GM20431 (cell line): ENCODE measurements at regions not wholly inside any gene's neighbourhood (a gene's known extent, or its start where the extent isn't known, plus 50 kb on each side); places are given as distances from the start of the nearest gene placed in this dataset.

ENCODE experiments used
- in situ Hi-C: fragments of 300-500 bp; cut with MseI, MboI; formaldehyde crosslinking; loops from one replicate; pipeline ENCODE4 v1.15.0; 2020; ENCODE audit warnings: low sequenced_read_pairs; ENCODE audit not compliant: unreplicated experiment

DNA sequence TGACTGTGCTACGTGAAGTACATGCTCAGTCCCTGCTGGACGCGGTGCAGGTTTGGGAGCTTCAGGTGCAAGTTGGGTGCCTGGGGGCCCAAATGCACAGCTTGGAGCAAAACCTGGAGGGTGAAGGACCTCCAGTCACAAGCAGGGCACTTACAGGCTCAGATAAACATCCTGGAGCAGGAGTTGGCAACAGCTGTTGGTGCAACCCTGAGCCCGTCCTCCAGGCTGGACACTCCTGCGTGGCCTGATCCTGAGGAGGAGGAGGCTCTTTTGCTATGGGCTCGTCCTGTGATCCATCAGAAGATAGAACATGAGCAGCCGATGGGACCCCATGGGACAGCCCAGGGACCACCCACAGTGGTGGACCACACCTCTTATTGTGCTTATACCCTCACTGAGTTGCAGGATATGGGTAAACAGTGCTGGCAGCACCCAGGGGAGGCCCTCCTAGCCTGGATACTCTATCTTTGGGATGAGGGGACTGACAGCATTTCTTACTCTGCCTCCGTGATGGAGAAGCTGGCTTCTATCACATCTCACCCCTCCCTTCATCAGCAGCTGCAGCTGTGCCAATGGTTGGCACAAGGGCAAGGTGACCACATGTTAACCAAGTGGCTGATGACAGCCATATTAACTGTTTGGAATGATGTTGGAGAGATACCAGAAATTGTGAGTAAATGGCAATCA, 301.6 kb downstream of the ZPLD1 start:
- in situ Hi-C loops: no loop called here

DNA sequence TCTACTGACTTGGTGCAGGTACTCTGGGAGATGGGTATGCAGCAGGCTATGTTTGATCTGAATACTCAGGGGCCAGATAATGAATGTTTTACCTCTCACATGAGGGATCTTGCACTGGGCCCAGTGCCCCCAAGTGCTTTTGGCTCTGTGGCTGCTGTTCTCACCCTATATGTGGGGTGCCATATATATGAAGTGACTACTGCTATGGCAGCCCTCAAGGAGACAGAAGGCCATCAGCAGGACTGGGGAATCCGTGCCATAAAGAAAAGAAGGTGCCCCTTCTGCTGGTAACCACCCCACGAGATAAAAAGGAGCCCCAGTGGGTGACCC, 302.1 kb downstream of the ZPLD1 start:
- in situ Hi-C loops: no loop called here

GRCh38 chr3:102737353-102737752, 302.5 kb downstream of the ZPLD1 start:
- in situ Hi-C loops: no loop called here

- in situ Hi-C loops: no loop called here
Observed at GRCh38 chr3:102741105-102741504, 306.3 kb downstream of the ZPLD1 start.

DNA sequence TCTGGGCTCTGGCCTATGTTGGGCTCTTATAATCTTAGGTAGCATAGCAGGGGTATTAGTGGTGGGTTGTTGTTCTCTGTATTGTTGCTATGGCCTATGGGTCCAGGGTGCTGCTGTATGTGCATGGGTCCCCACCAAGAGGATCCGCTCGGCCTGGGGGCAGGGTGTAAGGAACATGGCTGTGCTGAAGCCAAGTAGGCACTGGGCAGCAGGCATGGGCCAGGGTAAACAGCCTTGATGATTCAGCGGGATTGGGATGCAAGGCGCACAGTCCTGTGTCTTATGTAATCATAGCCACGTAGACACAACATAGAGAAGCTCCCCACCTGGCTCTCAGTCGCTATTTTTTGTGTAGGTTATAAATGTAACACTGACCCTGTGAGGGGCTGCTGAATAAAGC, 306.9 kb downstream of the ZPLD1 start:
- in situ Hi-C loops: no loop called here

GRCh38 chr3:102745881-102746280, 311.1 kb downstream of the ZPLD1 start:
- in situ Hi-C loops: no loop called here

GRCh38 chr3:102747611-102748010, 312.8 kb downstream of the ZPLD1 start:
- in situ Hi-C loops: no loop called here

DNA sequence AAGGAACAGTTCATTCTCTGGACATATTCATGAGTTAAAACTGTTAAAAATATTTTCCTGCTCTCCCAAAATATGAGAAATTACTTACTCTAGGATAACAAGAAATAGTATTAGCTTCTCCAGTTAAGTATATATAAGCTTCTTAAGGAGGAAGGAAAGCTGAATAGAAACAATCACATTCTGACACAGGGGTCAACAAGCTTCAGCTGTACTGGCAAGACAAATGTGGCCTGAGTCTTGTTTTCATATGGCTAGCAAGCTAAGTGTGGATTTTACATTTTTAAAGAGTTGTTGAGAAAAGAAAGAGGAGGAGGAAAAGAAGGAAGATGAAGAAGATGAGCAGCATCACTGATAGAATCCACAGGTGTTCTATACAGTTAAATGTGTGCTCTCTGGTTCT, 313.8 kb downstream of the ZPLD1 start:
- in situ Hi-C loops: no loop called here

GRCh38 chr3:102750322-102750721, 315.5 kb downstream of the ZPLD1 start:
- in situ Hi-C loops: no loop called here

DNA sequence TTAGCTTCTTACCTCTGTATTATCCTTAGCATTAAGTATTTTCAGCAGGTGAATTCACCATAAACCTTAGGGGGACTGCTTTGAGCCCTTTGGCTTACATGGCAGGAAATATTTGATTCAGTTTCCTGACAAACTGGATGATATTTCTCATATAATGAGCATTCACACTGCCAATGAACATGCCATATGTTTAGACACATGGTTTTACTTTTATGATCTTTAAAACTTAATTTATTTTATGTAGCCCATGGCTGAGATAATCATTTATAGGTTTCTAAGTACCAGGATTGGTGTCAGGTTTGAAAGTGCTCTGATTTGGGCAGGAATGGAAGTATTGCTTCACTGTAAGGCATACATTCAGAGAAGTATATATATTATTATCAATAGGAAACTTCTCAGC, 319.1 kb downstream of the ZPLD1 start:
- in situ Hi-C loops: no loop called here

DNA sequence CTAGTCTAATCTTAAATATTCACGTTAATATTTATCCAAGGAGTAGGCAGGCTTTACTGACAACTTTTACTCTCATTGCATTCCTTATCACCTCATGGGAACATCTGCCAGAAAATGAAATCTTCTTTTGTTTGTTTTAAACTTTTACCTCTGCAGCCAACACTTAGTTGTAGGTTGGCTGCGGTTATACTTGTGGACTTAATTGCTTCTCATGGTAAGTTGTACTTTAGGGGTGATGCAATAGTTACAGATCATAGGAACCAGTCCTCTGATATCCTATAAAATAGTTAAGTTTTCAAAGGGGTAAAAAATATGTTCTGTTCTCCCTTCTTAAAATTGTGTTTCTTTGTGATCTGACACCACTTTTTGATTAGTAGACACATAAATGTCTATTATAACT, 321.9 kb downstream of the ZPLD1 start:
- in situ Hi-C loops: no loop called here

GRCh38 chr3:102757950-102758349, 323.1 kb downstream of the ZPLD1 start:
- in situ Hi-C loops: no loop called here

- in situ Hi-C loops: no loop called here
Observed at GRCh38 chr3:102761766-102762165, 327.0 kb downstream of the ZPLD1 start.

- in situ Hi-C loops: no loop called here
Observed at GRCh38 chr3:102790747-102791325, 356.0 kb downstream of the ZPLD1 start.

DNA sequence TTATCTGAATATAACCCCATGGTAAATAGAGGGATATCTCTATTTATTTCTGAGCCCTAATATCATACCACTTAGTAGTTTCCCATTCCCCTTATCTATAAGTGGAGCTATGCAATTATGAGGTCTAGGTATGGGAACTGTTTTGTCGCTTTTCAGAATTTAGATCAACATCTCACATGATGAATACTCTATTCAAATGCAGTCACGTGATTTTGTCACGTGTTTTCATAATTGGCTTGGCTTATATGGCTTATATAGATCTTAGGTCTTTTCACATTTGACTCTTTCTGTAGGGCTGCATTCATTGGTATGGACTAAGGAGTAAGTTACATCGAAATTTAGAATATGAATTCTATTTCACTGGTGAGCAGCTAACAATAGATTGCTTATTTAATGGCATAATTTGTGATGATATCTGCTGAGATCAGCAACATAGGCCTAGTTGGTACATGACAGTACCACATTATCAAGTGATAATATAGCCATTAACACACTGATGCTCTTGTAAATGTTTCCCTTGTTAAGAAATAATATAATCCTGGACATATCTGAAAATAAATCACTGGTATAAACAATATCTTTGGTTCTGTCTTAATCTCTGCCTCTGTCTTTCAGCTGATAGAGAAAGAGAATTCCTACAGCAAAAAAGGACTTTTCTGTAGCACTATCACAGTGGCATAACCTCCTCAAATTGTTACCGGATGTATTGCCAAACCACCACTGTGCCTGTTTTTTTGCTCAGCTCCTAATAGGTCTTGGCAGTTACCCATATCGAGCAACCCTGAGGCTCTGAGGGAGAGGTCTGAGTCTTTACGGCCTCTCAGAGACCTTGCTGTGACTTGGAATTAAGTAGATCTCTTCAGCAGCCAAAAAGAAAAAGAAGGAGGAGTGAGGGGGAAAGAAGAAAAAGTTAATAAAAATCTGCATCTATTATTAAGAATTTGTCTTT, 357.1 kb downstream of the ZPLD1 start:
- in situ Hi-C loops: no loop called here

- in situ Hi-C loops: no loop called here
Observed at GRCh38 chr3:102796804-102797203, 362.0 kb downstream of the ZPLD1 start.

DNA sequence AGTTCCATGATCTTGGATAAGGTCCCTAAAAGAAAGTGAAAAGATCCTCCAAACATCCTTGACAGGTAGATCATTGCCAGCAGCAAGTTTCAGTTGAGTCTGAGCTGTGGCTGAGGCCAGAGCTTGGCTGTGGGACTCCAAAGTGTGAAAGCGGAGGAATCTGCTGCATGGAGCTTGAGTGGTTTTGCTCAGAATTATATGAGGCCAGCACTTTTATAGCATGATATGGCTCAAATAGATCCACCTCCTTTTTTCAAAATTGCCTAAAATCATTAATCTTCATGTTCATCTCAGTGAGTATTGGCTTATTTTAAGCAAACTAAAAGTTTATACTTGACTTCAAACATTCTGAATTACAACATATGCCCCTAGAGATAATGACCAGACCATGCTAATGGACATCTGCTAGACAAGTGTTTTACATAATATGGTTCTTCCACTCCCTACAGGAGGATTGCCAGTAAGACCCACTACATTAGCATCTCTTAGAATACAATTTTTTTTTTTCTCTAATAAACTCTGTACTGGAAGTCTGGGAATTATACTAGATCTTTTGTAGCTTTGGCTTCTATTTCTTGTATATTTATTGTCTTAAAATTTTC, 368.1 kb downstream of the ZPLD1 start:
- in situ Hi-C loops: no loop called here

GRCh38 chr3:102810937-102811336, 376.1 kb downstream of the ZPLD1 start:
- in situ Hi-C loops: no loop called here

DNA sequence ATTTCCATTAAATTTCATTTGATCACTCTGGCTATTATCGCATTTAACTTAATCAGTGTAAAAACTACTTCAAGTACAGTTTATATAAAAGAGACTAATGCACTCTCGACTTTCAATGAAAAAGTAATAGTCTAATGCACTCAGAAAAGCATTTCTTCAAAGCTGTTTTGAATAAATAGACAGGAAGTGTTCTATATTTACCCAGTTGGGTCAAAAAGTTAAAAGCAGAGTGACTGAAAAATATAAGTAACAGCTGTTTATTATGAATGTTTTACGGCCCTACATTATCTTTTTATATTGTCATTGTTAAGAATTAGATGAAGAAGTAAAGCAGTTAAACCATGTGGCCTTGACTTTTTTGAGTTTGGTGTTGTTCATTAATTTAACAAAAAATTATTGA, 391.8 kb downstream of the ZPLD1 start:
- in situ Hi-C loops: no loop called here

DNA sequence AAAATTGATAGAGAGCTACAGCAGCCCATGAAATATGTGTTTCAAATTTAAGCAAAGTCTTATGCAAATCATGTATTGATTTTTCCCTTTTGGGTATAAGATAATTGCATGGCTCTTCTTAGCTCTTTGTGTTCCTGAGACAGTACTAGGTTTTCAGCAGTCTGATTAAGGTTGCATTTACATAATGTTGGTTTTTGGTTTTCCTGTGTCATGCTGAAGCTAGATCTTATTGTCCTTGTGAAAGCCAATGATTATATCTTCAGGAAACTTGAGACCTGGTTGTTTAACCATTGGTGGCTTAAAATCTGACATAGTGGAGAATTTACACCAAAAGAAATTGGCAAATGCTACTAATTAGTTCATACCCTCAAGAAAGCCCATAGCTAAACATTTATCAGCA, 392.6 kb downstream of the ZPLD1 start:
- in situ Hi-C loops: no loop called here

DNA sequence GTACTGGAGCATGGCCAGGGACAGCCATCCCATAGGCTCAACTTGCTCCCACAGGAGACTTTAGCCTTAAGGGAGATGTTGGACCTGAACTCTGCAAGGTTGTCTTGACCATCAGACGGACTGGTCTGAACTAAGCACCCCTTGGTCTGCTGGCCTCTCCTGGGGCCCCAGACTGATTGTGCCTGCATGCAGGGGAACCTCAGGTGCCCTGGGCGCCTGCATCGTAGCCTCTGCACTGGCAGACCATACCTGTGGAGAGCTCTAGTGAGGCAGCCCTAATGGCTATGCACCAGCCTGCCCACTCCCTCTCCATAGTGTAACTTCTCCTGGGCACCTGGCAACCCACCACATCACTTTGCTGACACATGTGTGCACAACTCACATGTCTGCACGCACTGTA, 395.6 kb downstream of the ZPLD1 start:
- in situ Hi-C loops: no loop called here
